ENCODE measurements at regions not wholly inside any gene's neighbourhood (a gene's known extent, or its start where the extent isn't known, plus 50 kb on each side); places are given as distances from the start of the nearest gene placed in this dataset.

DNA sequence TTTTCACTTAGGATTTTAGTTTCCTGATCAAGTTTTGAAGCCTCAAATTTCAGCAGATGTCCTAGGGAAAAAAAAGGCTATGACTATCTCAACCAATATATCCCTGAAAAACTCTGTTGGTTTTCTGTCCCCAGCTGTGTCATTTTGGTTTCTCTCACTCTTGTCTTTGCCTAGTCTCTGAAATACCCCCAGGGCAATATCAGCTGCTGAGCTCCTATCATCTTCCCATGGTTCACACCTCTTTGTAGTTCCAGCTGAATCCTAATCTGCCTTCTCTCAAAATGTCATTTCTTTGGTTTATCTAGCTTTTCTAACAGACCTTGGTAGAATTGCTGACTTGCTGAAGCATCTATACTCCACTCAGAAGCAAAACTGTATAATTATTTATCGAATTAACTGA, 2370.5 kb downstream of the ARAP2 start:
- no peak overlapping the region for H3K9ac ChIP-seq
- TF ChIP-seq, protein P1, sequence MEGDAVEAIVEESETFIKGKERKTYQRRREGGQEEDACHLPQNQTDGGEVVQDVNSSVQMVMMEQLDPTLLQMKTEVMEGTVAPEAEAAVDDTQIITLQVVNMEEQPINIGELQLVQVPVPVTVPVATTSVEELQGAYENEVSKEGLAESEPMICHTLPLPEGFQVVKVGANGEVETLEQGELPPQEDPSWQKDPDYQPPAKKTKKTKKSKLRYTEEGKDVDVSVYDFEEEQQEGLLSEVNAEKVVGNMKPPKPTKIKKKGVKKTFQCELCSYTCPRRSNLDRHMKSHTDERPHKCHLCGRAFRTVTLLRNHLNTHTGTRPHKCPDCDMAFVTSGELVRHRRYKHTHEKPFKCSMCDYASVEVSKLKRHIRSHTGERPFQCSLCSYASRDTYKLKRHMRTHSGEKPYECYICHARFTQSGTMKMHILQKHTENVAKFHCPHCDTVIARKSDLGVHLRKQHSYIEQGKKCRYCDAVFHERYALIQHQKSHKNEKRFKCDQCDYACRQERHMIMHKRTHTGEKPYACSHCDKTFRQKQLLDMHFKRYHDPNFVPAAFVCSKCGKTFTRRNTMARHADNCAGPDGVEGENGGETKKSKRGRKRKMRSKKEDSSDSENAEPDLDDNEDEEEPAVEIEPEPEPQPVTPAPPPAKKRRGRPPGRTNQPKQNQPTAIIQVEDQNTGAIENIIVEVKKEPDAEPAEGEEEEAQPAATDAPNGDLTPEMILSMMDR (IDR thresholded peaks at IDR 0.05), result no peak

DNA sequence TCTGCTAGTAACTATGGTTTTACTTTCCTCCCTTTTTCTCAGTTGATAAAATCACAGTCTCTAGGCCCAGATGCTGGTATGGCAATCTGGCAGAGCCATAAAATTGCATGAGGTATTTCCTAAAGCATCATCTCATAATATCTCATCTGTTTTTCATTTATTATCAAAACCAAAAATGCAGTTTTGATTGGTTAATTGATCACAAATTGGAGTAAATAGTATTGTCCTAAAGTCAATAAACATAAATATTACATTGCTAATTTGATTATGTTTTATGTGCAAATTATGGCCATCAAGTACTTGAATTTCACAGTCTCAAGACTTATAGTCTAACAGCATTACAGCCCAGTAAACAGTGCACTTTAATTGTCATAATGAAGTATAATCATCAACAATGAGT, 2365.6 kb downstream of the ARAP2 start:
- no peak overlapping the region for H3K27ac ChIP-seq
- H3K9ac ChIP-seq, result no peak overlapping the region
- no peaks in the 10 kb centered on the region for H3K4me1 ChIP-seq
- no peaks in the 10 kb centered on the region for H3K9me3 ChIP-seq (ENCODE audit: control insufficient read depth, low read length)
- TF ChIP-seq, protein P1 (IDR thresholded peaks at IDR 0.05), result no peak
- no peaks in the 10 kb centered on the region for H3K79me2 ChIP-seq
- H3K36me3 ChIP-seq (ENCODE audit: control insufficient read depth, insufficient read depth, low read length), result no peaks in the 10 kb centered on the region
- no peak overlapping the region for H3K4me3 ChIP-seq (ENCODE audit: low read depth, low read length)
- no peak overlapping the region for H2AFZ ChIP-seq
- H3K4me2 ChIP-seq (ENCODE audit: low read length), result no peak overlapping the region
- H3K27me3 ChIP-seq (ENCODE audit: control insufficient read depth, insufficient read depth, low read length), result no peaks in the 10 kb centered on the region

More for the DNA sequence above, 2370.5 kb downstream of the ARAP2 start:
- no peak overlapping the region for H3K4me3 ChIP-seq (ENCODE audit: low read depth, low read length)
- H3K36me3 ChIP-seq (ENCODE audit: control insufficient read depth, insufficient read depth, low read length), result no peaks in the 10 kb centered on the region
- H3K79me2 ChIP-seq, result no peaks in the 10 kb centered on the region
- no peaks in the 10 kb centered on the region for H3K9me3 ChIP-seq (ENCODE audit: control insufficient read depth, low read length)
- H3K4me1 ChIP-seq, result no peaks in the 10 kb centered on the region
- H2AFZ ChIP-seq, result no peak overlapping the region
- H3K4me2 ChIP-seq (ENCODE audit: low read length), result no peak overlapping the region
- H3K27ac ChIP-seq, result no peak overlapping the region
- H3K27me3 ChIP-seq (ENCODE audit: control insufficient read depth, insufficient read depth, low read length), result no peaks in the 10 kb centered on the region

DNA sequence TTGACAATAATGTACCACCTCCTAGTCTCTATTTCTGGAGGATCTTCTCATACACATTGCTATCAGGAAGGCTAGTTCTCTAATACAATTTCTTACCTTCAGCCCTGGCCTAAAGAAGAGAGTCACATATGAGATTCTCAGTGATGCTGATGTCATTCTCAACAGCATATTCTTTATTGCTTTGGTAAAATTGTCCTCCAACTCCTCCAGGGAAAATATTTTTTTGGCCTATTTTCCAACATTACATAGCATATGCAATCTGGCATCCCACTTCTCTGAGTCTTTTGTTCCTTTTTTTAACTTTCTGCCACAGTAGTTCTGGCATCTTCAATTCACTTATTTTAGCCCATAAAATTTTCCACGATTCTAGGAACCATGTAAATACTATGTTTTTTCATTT, 2363.1 kb downstream of the ARAP2 start:
- Histone ChIP-seq H2AFZ (no peak overlapping the region), H3K27ac (no peak overlapping the region)
- TF ChIP-seq, protein P1 (IDR thresholded peaks at IDR 0.05), result no peak

DNA sequence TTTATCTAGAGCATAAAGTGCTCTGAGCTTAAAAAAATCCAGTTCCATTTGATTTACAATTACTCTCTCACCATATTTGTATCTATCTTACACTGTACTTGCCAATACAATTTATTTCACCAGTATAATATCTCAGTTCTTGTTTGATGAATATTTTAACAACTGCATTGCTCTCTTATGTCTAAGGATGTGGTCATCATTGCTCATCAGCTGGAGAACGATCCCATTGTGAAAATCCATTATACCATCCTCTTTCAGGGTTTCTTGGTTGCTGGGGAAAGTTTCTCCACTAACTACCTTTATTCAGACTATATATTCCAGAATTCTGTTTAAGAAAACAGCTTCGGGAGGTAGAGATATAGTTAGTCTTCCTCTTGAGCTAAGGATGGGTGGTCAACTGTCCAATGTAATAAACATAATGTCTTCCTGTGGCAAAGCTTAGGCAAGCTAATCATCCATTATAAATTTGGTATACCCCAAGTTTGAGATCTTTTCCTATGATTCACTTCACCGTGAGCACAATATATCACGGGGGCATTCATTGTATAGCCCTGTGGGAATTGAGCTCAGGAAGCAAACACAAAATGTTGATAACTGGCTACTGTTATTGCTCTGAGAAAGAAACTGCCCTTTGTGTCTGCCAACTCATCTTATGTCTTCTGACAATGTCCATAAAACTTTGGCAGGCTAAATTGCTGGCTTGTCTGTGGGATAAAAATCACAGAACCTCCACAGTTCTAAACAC, 2361.9 kb downstream of the ARAP2 start:
- H3K79me2 ChIP-seq, result no peaks in the 10 kb centered on the region
- no peaks in the 10 kb centered on the region for H3K9me3 ChIP-seq (ENCODE audit: control insufficient read depth, low read length)
- TF ChIP-seq, protein P1 (IDR thresholded peaks at IDR 0.05), result no peak
- no peaks in the 10 kb centered on the region for H3K27me3 ChIP-seq (ENCODE audit: control insufficient read depth, insufficient read depth, low read length)
- no peak overlapping the region for H3K4me2 ChIP-seq (ENCODE audit: low read length)
- H3K4me3 ChIP-seq (ENCODE audit: low read depth, low read length), result no peak overlapping the region
- H3K27ac ChIP-seq, result no peak overlapping the region
- no peak overlapping the region for H2AFZ ChIP-seq
- no peak overlapping the region for H3K9ac ChIP-seq
- no peaks in the 10 kb centered on the region for H3K4me1 ChIP-seq
- no peaks in the 10 kb centered on the region for H3K36me3 ChIP-seq (ENCODE audit: control insufficient read depth, insufficient read depth, low read length)

More for the DNA sequence above, 2363.1 kb downstream of the ARAP2 start:
- Histone ChIP-seq H3K4me3 (ENCODE audit: low read depth, low read length) (no peak overlapping the region), H3K9ac (no peak overlapping the region), H3K36me3 (ENCODE audit: control insufficient read depth, insufficient read depth, low read length) (no peaks in the 10 kb centered on the region), H3K4me1 (no peaks in the 10 kb centered on the region), H3K79me2 (no peaks in the 10 kb centered on the region), H3K9me3 (ENCODE audit: control insufficient read depth, low read length) (no peaks in the 10 kb centered on the region), H3K27me3 (ENCODE audit: control insufficient read depth, insufficient read depth, low read length) (no peaks in the 10 kb centered on the region), H3K4me2 (ENCODE audit: low read length) (no peak overlapping the region)

DNA sequence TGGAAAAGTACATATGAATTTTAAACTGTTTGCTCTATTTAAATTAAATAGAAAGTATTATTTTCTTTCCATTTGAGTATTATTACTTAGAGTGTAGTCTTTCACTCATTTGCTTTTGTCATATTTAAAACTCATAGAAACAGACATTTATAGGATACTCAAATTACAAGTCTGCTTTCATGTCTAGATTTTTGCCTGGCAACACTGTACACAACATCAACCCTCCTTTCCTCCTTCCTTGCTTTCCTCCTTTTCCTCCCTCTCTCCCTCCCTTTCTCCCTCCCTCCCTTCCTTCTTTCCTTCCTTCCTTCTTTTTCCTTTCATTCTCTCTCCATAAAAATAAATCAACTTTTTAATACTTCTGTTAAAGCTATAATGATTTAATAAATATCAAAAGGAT, 2361.2 kb downstream of the ARAP2 start:
- Histone ChIP-seq H3K4me1 (no peaks in the 10 kb centered on the region), H3K27ac (no peak overlapping the region), H3K4me3 (ENCODE audit: low read depth, low read length) (no peak overlapping the region), H3K36me3 (ENCODE audit: control insufficient read depth, insufficient read depth, low read length) (no peaks in the 10 kb centered on the region), H2AFZ (no peak overlapping the region), H3K79me2 (no peaks in the 10 kb centered on the region), H3K9ac (no peak overlapping the region), H3K4me2 (ENCODE audit: low read length) (no peak overlapping the region), H3K27me3 (ENCODE audit: control insufficient read depth, insufficient read depth, low read length) (no peaks in the 10 kb centered on the region), H3K9me3 (ENCODE audit: control insufficient read depth, low read length) (no peaks in the 10 kb centered on the region)
- TF ChIP-seq, protein P1 (IDR thresholded peaks at IDR 0.05), result no peak
